A549 (cell line): ENCODE measurements at regions not wholly inside any gene's neighbourhood (a gene's known extent, or its start where the extent isn't known, plus 50 kb on each side); places are given as distances from the start of the nearest gene placed in this dataset.

Experiments
- CEBPB ChIP-seq, 2 experiments: fragments of >200 bp in 1 of 2; sonication (Bioruptor Twin) in 1 of 2; formaldehyde crosslinking in 1 of 2; IDR thresholded peaks; 2 replicates each; pipeline ENCODE4 v1.6.1; 2012 to 2016
- CHD2 ChIP-seq: fragments of 150-350 bp; IDR thresholded peaks from 2 replicates; pipeline ENCODE4 v1.6.1; 2014; ENCODE audit warnings: low read length; ENCODE audit not compliant: partially characterized antibody
- FOXS1 ChIP-seq: fragments of 250-450 bp; sonication (Bioruptor Pico); IDR thresholded peaks from 2 replicates; pipeline ENCODE4 v1.5.0; 2020; ENCODE audit warnings: mild to moderate bottlenecking, moderate library complexity
- JUN ChIP-seq, 2 experiments: fragments of >200 bp; sonication (Bioruptor Twin); formaldehyde crosslinking; IDR thresholded peaks; 2 replicates in 1 of 2; 3 replicates in 1 of 2; pipeline ENCODE4 v1.6.1; 2016 to 2017
- KDM5A ChIP-seq: fragments of 200-600 bp; sonication (generic); IDR thresholded peaks from 2 replicates; pipeline ENCODE4 v1.6.1; 2016; ENCODE audit warnings: antibody characterized with exemption, mild to moderate bottlenecking
- POLR2AphosphoS2 ChIP-seq: conservative IDR thresholded peaks from 2 replicates; pipeline ENCODE4 v1.6.1; 2012; ENCODE audit warnings: low read length, improper control_type of control experiment, inconsistent platforms
- TF ChIP-seq, protein P1 (sequence below): fragments of >200 bp; sonication (Bioruptor Twin); formaldehyde crosslinking; IDR thresholded peaks from 3 replicates; pipeline ENCODE4 v1.5.1; 2016
- TF ChIP-seq, protein P2 (sequence below): fragments of 250-450 bp; sonication (Bioruptor Pico); IDR thresholded peaks from 2 replicates; pipeline ENCODE4 v1.5.0; 2020; ENCODE audit warnings: low read depth, mild to moderate bottlenecking, moderate library complexity
- TF ChIP-seq, protein P3 (sequence below): IDR thresholded peaks from 2 replicates; pipeline ENCODE4 v1.6.1; 2012

DNA sequence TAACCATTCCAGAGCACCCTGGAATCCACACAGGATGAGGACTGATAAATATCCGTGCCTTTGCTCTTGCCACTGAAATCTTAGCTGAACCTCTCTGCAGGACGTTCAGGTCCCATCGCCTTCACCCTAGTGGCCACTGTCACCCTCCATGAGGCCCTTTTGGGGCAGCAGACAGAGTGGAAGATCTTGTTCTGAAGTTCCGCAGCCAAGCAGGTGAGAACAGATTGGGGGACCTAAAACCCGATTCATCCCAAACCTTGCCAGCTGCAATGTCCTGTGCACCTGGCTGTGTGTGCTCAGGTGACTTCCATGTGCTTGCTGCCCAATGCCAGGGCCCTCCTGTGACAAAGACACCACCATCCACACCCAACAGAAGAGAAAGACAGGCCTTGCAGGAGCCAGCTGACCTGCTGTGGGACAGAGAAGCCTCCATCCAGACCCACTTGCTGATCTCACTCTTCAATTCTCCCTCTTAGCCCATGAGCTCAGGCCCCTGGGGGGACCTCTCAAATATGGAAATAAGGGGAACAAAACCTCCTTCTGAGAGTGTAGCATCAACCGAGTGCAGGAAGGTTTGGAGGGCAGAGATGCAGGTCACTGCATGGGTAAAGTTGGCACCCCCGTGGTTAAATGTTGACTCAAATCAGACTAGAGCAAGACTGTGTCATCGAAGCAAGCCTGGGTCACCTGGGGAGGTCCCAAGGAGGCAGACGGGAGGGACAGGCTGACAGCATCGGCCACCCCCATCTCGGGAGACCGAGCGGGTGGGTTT, 308.7 kb upstream of the DIO3 start:
- TF ChIP-seq POLR2AphosphoS2 (no peak), KDM5A (no peak), JUN (IDR thresholded peaks at IDR 0.05) (no peak), CEBPB (IDR thresholded peaks at IDR 0.05) (no peak), FOXS1 (CRISPR knock-in tag) (no peak), CHD2 (no peak)
- TF ChIP-seq, protein P1, sequence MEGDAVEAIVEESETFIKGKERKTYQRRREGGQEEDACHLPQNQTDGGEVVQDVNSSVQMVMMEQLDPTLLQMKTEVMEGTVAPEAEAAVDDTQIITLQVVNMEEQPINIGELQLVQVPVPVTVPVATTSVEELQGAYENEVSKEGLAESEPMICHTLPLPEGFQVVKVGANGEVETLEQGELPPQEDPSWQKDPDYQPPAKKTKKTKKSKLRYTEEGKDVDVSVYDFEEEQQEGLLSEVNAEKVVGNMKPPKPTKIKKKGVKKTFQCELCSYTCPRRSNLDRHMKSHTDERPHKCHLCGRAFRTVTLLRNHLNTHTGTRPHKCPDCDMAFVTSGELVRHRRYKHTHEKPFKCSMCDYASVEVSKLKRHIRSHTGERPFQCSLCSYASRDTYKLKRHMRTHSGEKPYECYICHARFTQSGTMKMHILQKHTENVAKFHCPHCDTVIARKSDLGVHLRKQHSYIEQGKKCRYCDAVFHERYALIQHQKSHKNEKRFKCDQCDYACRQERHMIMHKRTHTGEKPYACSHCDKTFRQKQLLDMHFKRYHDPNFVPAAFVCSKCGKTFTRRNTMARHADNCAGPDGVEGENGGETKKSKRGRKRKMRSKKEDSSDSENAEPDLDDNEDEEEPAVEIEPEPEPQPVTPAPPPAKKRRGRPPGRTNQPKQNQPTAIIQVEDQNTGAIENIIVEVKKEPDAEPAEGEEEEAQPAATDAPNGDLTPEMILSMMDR: no peak
- TF ChIP-seq, protein P2, sequence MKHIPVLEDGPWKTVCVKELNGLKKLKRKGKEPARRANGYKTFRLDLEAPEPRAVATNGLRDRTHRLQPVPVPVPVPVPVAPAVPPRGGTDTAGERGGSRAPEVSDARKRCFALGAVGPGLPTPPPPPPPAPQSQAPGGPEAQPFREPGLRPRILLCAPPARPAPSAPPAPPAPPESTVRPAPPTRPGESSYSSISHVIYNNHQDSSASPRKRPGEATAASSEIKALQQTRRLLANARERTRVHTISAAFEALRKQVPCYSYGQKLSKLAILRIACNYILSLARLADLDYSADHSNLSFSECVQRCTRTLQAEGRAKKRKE (CRISPR knock-in tag): no peak
- TF ChIP-seq, protein P3, sequence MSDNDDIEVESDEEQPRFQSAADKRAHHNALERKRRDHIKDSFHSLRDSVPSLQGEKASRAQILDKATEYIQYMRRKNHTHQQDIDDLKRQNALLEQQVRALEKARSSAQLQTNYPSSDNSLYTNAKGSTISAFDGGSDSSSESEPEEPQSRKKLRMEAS: no peak
